HAP-1 (cell line): ENCODE measurements at regions not wholly inside any gene's neighbourhood (a gene's known extent, or its start where the extent isn't known, plus 50 kb on each side); places are given as distances from the start of the nearest gene placed in this dataset.

Experiments
- DNase-seq, 2 experiments: peaks; one replicate each; pipeline ENCODE4 v3.0.0-alpha.2; 2016 to 2020; ENCODE audit warnings: low spot score in 2 of 2
- H3K27me3 ChIP-seq: fragments of 250-450 bp; sonication (Bioruptor Pico); 2 replicates; pipeline ENCODE4 v1.5.1; 2020; ENCODE audit warnings: low read depth, mild to moderate bottlenecking, moderate library complexity
- H3K36me3 ChIP-seq: fragments of 250-450 bp; sonication (Bioruptor Pico); replicated peaks from 2 replicates; pipeline ENCODE4 v1.5.1; 2020; ENCODE audit warnings: mild to moderate bottlenecking
- H3K4me1 ChIP-seq: fragments of 250-450 bp; sonication (Bioruptor Pico); 2 replicates; pipeline ENCODE4 v1.5.1; 2020; ENCODE audit warnings: mild to moderate bottlenecking
- H3K4me3 ChIP-seq: fragments of 250-450 bp; sonication (Bioruptor Pico); 2 replicates; pipeline ENCODE4 v1.5.1; 2020; ENCODE audit warnings: mild to moderate bottlenecking, moderate library complexity
- H3K9me3 ChIP-seq: fragments of 250-450 bp; sonication (Bioruptor Pico); 2 replicates; pipeline ENCODE4 v1.5.1; 2020; ENCODE audit warnings: mild to moderate bottlenecking, moderate library complexity
- in situ Hi-C: fragments of 300-500 bp; cut with MboI; formaldehyde crosslinking; loops from 3 replicates; pipeline ENCODE4 v1.14.3; 2020; ENCODE audit warnings: low sequenced_read_pairs, inconsistent platforms, mixed read lengths

DNA sequence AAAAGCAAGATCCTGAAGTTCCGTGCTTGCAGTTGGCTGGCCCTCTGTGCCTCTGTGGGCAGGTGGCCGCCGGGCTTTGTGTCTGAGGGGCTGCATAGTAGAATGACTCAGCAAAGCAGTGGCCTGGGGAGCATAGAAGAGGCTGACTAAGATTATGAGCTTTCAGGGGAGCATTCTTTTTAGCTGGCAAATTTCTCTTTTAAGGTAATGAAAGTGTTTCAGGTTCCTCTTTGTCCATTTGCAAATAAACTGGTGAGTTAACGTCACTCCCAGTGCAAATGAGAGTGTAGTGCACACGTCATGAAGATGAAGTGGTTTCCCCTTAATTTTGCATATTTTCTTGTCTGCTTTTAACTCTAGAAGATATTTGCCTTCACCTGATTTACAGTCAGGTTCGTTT, 98.6 kb downstream of the BCL2L11 start:
- Histone ChIP-seq H3K36me3 (no peaks in the 10 kb centered on the region), H3K4me1 (no peaks in the 10 kb centered on the region), H3K4me3 (no peak overlapping the region), H3K9me3 (no peaks in the 10 kb centered on the region), H3K27me3 (no peaks in the 10 kb centered on the region)
- peak in 1 of 2 experiments; percentile 31 for DNase-seq
- in situ Hi-C loops = no loop called here

DNA sequence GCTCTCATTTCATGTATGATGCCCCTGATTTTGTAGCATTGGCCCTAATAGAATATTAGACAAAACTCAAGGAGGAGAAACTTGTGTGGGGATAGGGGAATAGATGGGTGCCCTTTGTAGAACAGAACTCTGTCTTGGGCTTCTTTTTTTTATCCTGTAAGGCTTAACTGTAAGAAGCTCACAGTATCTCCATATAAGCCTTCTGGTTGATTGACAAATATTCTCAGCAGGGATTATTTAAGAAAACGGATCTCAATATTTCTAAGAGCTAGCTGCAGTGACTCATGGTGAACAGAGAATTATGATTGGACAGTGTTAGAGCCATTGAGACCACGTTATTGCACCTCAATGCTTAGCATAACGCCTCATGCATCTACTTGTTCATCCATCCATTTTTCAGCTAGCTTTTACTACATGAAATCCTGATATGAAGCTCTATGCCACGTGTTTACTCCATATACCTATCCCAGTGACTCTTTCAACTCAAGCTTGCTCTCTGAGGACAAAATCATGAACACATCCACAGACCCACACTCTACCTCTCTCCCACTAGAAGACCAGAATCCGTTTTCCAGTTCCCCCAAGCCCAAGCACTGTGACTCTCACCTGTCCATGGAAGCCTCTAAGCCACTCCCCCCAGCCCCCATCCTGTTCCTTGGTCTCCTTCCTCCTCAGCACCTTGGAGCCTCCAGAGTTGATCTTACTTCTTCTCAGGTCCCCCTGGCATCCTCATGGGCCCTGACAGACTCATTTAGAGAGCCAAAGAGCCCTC, 99.2 kb downstream of the BCL2L11 start:
- DNase-seq = no peak
- Histone ChIP-seq H3K27me3 (no peaks in the 10 kb centered on the region), H3K4me1 (no peaks in the 10 kb centered on the region), H3K36me3 (no peaks in the 10 kb centered on the region), H3K4me3 (no peak overlapping the region), H3K9me3 (no peaks in the 10 kb centered on the region)
- in situ Hi-C loops = no loop called here

DNA sequence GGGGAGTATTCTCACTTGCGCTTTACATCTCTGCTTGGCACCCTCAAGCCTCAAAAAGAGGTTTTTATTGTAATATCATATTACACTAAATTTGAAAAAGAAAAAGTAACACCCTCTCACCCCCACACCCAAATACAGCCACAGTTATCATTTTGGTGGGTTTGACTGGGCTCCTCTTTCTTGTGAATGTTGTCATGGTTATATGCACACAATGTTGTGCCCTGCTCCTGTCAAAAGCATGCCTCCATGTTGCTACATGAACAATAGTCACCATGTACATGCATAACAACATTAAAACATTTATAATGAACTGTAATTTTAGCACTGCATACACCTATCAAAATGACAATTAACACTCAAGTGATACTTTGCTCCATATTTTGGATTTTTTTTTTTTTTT, 100.2 kb downstream of the BCL2L11 start:
- no peak for DNase-seq
- Histone ChIP-seq H3K36me3 (no peaks in the 10 kb centered on the region), H3K27me3 (no peaks in the 10 kb centered on the region), H3K4me3 (no peak overlapping the region), H3K4me1 (no peaks in the 10 kb centered on the region), H3K9me3 (no peaks in the 10 kb centered on the region)
- in situ Hi-C loops = no loop called here

DNA sequence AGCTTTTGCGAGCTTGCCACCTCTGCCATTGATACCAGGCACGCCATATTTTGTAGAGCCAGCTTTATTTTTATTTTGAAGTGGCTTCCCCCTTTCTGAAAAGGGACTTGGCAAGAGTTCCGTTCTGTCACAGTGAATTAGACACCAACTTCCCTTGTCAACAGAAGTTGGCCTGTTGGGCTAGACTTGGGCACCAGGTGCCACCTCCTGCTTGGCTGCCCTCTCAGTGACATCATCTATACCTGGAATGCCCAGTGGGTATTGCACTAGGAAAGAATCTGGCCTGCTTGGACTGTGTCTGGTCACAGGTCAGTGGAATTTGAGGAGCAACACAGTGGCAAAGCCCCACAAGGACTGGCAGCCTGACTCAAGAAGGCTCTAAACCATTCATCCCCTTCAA, 101.0 kb downstream of the BCL2L11 start:
- H3K4me1 ChIP-seq = no peaks in the 10 kb centered on the region
- no peak for DNase-seq
- H3K27me3 ChIP-seq = no peaks in the 10 kb centered on the region
- in situ Hi-C loops = no loop called here
- H3K4me3 ChIP-seq = no peak overlapping the region
- no peaks in the 10 kb centered on the region for H3K36me3 ChIP-seq
- H3K9me3 ChIP-seq = no peaks in the 10 kb centered on the region

DNA sequence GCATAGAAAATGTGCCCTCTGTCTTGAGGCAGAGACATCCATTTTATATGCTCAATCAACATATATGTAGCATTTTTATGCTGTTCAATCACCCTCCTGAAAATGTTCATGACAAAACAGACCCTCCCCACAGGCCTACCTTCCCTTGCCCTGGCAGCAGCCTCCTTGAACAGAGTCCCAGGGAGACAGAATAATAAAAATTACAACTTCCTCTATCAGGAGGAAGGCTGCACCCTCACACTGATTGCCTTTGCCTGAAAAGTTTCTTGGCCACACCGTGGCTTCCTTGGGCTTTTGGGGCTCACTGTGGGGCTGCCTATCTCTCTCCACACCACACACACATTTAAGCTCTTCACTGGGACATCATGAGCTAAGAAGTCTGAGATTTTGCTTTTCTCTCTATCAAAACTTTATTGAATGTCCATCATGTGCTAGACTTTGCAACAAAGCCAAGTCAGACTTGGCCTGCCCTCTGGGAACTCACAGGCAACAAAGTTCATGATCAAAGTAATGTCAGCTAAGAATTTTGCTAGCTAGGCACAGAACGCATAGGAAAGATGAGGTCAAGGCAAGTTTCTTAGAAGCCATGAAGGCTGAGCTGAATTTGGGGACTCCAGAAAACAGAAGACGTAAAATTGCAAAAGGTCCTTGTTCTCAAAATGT, 101.6 kb downstream of the BCL2L11 start:
- DNase-seq = no peak
- Histone ChIP-seq H3K36me3 (no peaks in the 10 kb centered on the region), H3K27me3 (no peaks in the 10 kb centered on the region), H3K9me3 (no peaks in the 10 kb centered on the region), H3K4me1 (no peaks in the 10 kb centered on the region), H3K4me3 (no peak overlapping the region)
- in situ Hi-C loops = no loop called here

DNA sequence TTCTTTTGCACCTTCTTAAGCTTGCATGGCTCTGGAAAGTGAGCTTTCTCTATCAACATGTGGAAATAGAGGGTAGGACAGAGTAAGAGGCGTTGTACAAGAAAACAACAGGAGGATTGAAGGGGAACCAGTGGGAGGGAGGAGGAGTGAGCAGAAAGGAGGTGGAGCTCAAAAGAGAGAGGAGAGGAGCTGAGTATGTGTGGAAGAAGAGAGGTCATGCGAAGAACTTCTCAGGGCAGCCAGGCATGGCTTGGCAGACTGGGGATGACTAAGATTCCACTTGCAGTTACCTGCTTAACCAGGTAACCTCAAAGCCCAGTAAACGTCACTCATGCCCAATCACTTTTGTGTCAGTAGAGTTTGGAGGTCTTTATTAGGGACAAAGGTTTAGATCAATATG, 105.1 kb downstream of the BCL2L11 start:
- Histone ChIP-seq H3K4me1 (no peaks in the 10 kb centered on the region), H3K9me3 (no peaks in the 10 kb centered on the region), H3K4me3 (no peak overlapping the region), H3K27me3 (no peaks in the 10 kb centered on the region), H3K36me3 (no peaks in the 10 kb centered on the region)
- in situ Hi-C loops = loop anchor here (25.0 kb wide), 1 partner anchor 461 kb away; no protein-coding TSS in a partner anchor
- no peak for DNase-seq

DNA sequence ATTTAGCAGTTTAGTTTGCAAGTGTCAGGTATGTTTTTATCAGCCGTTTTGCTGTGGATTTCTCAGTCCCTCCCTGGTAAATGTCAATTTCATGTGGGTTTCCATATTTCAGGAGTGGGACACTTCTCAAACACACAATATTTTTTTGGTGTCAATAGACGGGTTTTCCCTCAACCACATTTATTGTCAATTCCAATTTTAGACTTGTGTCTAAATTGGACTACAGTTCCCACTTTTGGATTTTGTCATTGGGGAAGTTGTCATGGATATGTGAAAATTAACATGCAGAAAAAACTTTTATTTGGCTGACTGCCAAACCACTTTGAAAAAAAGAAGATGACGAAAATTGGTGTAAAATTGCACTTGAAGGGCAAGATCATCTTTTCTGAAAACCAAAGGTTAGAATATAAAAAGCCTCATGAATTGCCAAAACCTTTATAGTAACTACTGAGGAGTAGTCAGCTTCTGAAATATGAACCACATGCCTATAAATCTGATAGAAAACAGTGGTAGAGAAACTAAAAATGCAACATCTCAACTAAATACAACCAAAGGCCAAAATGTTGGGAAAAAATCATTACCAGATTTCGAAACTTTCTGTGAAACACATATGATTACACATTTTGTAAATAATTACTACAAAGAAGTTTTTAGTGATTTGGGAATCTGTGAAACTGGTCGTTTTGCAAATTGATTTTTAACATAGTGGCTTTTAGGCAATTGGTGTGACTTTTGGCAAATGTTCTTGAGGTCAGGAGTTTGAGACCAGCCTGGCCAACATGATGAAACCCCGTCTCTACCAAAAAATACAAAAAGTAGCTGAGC, 106.4 kb downstream of the BCL2L11 start:
- no peak overlapping the region for H3K4me3 ChIP-seq
- in situ Hi-C loops = loop anchor here (25.0 kb wide), 1 partner anchor 460 kb away; no protein-coding TSS in a partner anchor
- H3K4me1 ChIP-seq = no peaks in the 10 kb centered on the region
- DNase-seq = no peak
- no peaks in the 10 kb centered on the region for H3K9me3 ChIP-seq
- H3K36me3 ChIP-seq = no peaks in the 10 kb centered on the region
- H3K27me3 ChIP-seq = no peaks in the 10 kb centered on the region

DNA sequence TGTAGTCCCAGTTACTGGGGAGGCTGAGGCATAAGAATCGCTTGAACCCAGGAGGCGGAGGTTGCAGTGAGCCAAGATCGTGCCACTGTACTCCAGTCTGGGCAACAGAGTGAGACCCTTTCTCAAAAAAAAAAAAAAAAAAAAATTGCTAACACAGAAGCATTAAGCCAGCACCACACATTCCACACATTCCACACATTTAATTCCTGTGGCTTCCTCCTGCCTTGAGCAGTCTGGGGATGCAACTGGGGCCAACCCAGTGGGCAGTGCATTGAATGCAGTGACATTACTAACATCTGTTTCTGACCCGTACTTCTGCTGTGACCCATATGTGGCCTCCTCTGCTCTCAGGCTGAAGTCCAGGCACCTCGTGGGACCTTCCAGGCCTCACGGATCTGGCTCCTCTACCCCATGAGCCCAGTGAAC, 107.0 kb downstream of the BCL2L11 start:
- in situ Hi-C loops = loop anchor here (25.0 kb wide), 1 partner anchor 460 kb away; no protein-coding TSS in a partner anchor
- no peaks in the 10 kb centered on the region for H3K9me3 ChIP-seq
- H3K36me3 ChIP-seq = no peaks in the 10 kb centered on the region
- no peaks in the 10 kb centered on the region for H3K4me1 ChIP-seq
- DNase-seq = peak in 1 of 2 experiments; percentile 17
- no peak overlapping the region for H3K4me3 ChIP-seq
- H3K27me3 ChIP-seq = no peaks in the 10 kb centered on the region

DNA sequence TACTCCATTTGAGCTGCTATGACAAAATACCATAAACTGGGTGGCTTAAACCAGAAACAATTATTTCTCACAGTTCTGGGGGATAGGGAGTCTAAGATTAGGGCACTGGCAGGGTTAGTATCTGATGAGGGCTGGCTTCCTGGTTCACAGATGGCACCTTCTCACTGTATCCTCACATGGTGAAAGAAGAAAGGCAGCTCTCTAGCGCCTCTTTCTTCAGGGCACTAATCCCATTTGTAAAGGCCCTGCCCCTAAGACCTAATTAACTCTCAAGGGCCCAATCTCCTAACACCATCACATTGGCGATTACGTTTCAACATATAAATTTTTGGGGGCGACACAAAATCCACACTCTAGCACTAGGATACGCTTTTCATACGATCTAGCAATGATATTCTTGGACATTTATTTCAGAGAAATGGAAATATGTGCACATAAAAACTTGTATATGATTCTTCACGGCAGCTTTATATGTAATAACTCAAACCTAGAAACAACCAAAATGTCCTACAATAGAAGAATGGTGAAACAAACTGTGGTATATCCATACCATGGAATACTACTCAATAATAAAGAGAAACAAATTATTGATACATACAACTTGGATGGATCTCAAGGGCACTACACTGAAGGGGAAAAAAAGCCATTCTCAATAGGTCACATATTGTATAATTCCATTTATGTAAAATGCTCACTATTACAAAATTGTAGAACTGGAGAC, 111.0 kb downstream of the BCL2L11 start:
- no peaks in the 10 kb centered on the region for H3K27me3 ChIP-seq
- no peak overlapping the region for H3K4me3 ChIP-seq

DNA sequence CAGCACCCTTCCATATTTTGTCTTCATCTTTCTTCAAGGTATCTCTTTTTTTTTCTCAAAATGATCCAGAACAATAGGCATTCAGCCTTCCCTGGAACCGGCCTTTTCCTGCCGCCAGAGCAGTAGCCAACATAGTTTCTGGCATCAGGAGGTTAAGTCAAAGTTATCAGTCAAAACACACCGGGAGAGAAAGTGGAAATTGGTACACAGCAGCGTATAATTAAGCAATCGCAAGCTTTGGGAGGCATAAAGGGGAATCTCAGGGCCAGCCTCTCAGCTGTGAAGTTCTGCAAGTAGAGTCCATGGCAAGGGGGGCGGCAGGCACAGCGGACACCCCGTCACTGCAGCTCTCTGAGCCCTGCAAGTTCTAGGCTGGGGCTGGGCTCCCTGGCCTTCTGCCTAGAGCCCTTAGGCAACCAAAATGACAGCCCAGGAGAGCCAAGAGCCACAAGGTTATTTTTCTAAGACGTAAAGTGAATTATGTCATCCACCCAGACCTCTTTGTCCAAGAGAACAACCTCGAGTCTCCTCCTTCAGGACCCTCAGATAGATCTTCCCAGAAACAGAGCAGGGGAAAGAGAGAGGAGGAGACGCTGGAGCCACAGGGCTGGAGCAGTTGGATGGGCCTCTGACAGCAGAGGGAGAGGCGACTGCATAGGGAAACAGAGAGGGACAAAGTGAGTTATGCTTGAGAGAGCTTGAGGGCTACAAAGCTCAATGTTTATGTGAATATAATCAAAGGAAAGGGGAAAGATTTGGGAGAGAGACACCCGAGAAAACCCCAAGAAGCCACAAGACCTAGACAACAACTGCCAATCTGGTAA, 114.7 kb downstream of the BCL2L11 start:
- Histone ChIP-seq H3K4me3 (no peak overlapping the region), H3K36me3 (no peaks in the 10 kb centered on the region), H3K9me3 (no peaks in the 10 kb centered on the region), H3K4me1 (no peaks in the 10 kb centered on the region), H3K27me3 (no peaks in the 10 kb centered on the region)
- no peak for DNase-seq
- in situ Hi-C loops = loop anchor here (25.0 kb wide), 1 partner anchor 452 kb away; no protein-coding TSS in a partner anchor

More for the DNA sequence above, 111.0 kb downstream of the BCL2L11 start:
- DNase-seq = no peak
- Histone ChIP-seq H3K9me3 (no peaks in the 10 kb centered on the region), H3K36me3 (no peaks in the 10 kb centered on the region), H3K4me1 (no peaks in the 10 kb centered on the region)
- in situ Hi-C loops = loop anchor here (25.0 kb wide), 1 partner anchor 456 kb away; no protein-coding TSS in a partner anchor

DNA sequence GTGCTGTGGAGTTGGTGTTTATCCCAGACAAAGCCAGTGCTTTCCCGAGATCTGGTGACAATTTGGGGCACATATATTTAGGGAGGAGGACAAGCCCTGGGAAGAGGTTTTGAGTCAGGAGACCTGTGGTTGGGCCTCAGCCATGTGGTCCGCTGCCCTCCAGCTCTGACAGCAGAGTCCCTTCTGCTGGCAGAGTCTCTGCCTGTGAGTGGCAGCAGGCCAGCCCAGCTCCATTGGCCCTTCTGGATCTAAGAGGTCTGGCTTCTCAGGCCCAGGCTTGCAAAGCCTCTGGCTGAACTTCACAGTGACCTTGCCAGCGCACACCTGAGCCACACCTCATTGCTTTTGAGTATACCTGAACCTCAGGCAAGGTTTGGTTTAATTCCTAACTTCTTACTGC, 115.3 kb downstream of the BCL2L11 start:
- in situ Hi-C loops = loop anchor here (25.0 kb wide), 1 partner anchor 451 kb away; no protein-coding TSS in a partner anchor
- no peaks in the 10 kb centered on the region for H3K9me3 ChIP-seq
- H3K4me3 ChIP-seq = no peak overlapping the region
- H3K27me3 ChIP-seq = no peaks in the 10 kb centered on the region
- H3K4me1 ChIP-seq = no peaks in the 10 kb centered on the region
- no peaks in the 10 kb centered on the region for H3K36me3 ChIP-seq
- DNase-seq = no peak

DNA sequence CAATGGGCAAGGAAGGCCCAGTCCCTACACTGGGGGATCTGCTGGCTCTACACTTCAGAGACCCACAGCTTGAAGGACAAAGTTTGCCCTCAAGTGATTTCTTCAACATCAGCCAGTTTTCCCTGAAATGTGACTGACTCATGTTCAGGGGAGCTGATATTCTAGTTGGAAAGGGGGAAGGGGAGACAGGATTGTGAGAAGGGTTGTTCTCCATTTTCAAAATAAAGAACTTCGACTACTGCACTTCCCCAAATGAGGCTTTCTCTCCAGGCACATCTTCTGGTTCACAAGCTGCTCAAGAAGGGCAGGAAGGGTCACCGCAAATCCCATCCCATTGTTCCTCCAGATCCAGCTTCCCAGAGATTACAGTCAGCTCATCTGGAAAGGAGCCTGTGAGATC, 117.6 kb downstream of the BCL2L11 start:
- H3K36me3 ChIP-seq = no peaks in the 10 kb centered on the region
- no peaks in the 10 kb centered on the region for H3K27me3 ChIP-seq
- no peaks in the 10 kb centered on the region for H3K9me3 ChIP-seq
- H3K4me3 ChIP-seq = no peak overlapping the region
- DNase-seq = no peak
- no peaks in the 10 kb centered on the region for H3K4me1 ChIP-seq
- in situ Hi-C loops = loop anchor here (25.0 kb wide), 1 partner anchor 449 kb away; no protein-coding TSS in a partner anchor
